ENCODE measurements at regions not wholly inside any gene's neighbourhood (a gene's known extent, or its start where the extent isn't known, plus 50 kb on each side); places are given as distances from the start of the nearest gene placed in this dataset.

- TF ChIP-seq POLR2A (IDR thresholded peaks at IDR 0.05) (no peak), CTCF (IDR thresholded peaks at IDR 0.05) (no peak)
These were observed 195.1 kb downstream of the ACKR3 start for GRCh38 chr2:236764716-236765115.
